ENCODE measurements at regions not wholly inside any gene's neighbourhood (a gene's known extent, or its start where the extent isn't known, plus 50 kb on each side); places are given as distances from the start of the nearest gene placed in this dataset.
"Not testable (repeated sequence)": the region's sequence is repeated elsewhere in the genome, so short reads cannot be mapped to it uniquely, and the experiment has no call there.

DNA sequence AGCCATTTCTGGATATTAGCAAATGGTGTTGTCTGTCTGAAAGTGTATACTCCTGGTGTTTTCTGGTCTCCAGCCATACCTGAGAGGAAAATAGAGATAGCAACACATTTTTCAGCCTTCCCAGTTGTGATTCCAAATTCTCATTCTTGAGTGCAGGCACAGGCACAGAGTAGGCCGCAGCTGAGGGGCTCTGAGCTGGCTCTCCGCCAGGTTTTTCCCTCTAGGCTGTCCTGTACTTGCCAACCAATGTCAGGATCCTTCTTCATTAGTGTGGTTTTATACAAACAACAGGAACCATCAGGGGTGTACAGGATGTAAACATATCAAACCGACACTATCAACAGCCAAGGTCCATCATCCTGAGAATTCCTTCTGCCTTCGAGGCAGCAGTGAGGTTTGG is 1733.6 kb upstream of the CELF4 start:
- no peak for DNase-seq

DNA sequence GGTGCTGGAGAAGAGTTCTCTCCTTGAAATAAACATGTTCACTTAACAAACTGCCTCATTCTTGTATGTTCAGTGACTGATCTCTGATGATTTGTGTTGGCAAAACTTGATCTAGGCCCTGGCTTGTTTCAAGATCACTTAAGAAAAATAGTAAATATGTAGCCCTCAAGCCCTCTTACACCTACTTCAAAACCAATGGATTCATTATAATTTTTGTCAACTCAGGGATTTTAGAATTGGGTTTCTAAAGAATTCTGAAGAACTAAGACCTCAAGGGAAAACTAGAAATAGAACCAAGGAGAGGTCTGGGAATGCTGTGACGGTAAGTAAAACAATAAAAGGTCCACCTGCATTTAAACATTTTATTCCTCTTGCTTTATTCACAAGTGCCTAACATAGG is 1731.6 kb upstream of the CELF4 start:
- no peak for DNase-seq

DNA sequence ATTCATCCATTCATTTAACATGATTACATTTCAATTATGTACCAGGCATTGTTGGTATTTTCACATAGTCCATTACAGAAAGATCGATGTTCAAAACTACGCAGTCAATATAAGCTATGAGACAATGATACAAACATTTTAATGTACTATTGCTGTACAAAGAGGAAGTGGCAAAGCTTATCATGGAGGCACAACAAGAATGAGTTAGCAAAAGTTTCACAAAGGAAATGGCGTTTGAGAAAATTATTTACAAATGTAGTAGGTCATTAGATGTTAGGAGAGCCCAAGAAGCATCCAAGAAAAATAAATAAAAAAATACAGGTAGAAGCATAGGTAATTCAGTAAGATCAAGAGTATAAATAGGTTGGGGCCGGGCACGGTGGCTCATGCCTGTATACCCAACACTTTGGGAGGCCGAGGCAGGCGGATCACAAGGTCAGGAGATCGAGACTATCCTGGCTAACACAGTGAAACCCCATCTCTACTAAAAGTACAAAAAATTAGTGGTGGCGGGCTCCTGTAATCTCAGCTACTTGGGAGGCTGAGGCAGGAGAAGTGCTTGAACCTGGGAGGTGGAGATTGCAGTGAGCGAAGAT is 1730.8 kb upstream of the CELF4 start:
- no peak for DNase-seq

DNA sequence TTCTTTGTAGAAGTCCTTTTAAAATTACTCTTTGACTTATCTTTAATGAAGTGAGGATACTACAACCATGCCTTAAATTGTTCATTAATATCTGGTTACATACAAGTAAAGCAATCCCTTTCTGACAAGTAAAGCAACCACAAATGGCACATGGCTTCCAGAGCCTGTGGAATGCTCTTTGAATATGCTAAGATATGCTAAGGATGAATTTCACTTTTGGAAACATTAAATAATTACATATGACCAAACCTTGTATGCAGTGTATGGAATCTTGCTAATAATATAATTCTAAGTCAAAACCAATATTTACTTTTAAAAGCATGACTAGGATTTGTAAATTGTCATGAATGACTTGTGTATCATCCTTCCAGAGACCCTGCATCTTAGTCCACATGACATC is 1711.2 kb upstream of the CELF4 start:
- DNase-seq: no peak

DNA sequence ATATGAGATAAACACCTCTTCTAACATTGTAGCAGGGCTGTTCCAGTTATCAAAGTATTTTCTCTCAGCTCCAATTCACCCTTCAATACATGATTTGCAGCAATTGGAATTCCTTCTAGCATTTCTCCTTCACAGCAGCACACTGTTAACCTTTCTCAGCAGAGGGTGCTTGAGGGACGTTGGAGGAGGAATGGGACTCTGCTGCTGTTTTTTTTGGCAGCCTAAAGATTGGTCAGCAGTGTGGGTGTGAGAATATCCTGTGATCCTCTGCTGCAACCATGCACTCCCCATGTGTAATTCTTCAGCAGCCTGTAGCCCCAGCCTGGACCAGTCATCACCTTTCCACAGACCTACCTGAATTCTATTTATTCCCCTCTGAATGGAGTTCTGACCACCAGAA is 1708.9 kb upstream of the CELF4 start:
- no peak for DNase-seq

DNA sequence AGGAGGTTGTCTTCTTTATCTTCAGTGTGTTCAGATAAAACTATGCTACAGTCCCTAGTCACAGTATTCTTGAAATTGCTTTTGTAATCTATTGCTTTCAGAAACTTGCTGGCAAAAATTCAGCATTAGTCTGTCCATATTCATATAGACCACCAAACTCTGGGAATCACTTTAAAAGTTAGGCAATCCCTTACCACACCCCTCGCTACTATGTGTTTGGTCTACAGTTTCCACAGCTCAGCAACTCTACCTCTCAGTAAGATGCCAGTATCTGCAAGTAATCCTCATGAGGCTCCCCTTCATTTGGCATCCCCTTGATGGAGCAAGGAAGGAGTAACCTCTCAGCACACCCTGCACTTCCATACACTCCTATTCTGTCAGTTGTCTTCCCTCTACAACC is 1706.6 kb upstream of the CELF4 start:
- no peak for DNase-seq

DNA sequence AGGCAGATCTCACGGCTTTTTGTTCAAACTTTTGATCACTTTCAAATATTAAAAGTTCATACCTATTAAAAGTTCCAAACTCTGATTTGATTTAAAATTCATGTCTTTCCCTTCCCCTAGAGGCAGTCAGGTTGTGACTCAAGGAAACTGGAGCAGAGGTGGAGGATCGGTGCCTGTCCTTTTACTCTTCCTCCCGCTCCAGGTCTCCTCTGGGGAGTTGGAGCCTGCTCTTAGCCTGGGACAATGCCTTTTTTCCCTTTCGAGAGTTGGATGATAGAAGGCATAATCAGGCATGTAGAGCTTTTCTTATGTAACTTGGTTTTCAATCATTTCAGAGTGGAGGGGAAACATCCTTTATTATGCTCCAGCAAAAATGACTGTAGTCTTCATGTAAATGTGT is 1706.1 kb upstream of the CELF4 start:
- DNase-seq: no peak

DNA sequence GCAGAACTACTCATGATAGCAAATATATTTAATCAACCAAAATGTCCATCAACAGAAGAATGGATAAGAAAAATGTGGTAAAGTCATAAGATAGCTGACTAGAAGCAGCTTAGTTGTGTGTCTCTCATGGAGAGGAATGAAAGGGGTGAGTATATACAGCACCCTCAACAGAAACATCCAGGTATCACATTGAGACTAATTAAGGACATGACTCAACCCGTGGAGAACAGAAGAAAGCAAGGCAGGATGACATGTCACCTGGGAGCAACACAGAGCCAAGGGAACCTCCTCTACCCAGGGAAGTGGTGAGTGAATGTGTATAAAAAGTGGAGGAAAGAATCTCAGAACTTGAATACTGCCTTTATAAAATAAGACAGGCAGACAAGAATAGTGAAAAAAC is 1695.0 kb upstream of the CELF4 start:
- no peak for DNase-seq

DNA sequence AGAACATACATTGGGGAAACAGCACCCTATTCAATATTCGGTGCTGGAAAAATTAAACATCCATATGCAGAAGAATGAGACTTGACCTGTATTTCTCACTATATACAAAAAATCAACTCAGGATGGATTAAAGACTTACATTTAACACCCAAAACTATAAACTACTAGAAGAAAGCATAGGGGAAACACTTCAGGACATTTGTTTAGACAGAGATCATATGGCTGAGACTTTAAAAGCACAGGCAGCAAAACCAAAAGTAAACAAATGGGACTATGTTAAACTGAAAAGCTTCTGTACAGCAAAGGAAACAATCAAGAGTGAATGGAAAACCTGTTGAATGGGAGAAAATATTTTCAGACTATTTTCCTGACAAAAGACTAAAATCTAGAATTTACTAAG is 1694.1 kb upstream of the CELF4 start:
- no peak for DNase-seq

DNA sequence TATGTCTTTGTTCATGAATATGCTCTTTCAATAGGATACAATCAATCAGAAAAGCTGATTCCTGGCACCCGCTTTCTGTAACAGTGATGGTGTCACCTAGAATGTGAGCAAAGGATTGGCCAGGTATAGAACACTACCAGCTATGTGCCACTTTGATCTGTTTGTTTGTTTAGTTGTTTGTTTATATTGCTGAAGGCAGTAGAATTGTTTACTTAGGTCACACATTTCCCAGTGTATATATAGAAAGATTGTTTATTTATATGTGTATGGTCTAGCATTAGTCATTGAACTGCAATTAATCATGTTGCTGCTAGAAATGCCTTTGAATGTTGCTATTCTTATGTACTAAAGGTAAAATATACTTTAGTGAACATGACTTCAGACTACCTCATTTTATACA is 1678.6 kb upstream of the CELF4 start:
- DNase-seq: no peak

DNA sequence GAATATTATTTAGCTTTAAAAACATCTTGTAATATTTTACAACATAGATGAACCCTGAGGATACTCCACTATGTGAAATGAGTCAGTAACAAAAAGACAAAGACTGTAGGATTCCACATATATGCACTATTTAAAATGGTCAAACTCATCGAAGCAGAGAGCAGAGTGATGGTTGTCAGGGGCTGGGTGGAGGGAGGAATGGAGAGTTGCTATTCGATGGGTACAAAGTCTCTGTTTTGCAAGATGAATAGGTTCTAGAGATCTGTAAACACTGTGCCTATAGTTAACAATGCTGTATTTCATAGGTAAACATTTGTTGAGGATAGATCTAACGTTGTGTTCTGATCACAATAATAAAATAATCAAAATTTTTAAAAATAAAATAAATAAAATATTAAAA is 1675.9 kb upstream of the CELF4 start:
- DNase-seq: no peak

DNA sequence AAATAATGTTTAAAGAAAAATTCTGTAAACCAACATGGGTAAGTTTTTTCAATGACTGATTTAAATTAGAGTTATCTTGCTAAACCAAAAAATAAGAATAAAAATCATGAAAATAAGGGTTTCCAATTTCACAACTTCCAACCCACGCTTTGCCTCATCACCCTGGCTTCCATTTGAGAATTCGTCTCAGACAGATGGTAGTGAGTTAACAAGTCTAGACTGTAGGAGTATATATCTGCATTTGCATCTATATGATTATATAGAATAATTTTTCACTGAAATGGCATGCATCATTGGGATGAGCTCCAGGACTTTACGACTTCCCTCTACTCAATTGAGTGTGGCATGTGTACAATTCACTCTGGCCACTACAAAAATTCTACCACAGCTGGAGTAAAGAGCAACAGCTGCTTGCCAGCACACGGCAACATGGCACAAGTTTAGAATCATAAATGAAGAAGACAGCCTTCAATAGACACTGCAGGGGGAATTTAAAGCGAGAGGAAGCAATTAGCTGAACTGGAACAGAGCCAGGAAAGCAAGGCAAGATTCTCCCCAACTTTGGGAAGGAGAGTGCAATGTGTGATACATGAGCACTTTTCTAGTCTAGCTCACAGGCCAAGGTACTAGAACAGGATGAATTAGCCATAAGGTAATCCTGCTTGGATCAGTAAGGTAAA is 1673.5 kb upstream of the CELF4 start:
- DNase-seq: no peak

DNA sequence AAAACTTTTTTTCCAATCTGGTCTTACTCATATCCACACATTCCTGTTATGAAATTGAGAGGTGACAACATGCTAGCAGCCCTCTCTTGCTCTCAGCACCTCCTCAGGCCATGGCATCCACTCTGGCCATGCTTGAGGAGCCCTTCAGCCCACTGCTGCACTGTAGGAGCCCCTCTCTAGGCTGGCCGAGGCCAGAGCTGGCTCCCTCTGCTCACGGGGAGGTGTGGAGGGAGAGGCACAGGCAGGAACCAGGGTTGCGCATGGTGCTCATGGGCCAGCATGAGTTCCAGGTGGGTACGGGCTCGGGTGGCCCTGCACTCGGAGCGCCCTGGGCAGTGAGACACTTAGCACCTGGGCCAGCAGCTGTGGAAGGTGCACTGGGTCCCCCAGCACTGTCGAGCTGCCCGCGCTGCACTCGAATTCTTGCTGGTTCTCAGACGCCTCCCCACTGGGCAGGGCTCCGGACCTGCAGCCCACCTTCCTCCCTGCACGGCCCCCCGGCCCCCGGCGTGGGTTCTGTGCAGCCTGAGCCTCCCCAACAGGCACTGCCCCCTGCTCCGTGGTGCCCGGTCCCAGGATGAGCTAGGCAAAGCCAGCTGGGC is 1669.6 kb upstream of the CELF4 start:
- no peak for DNase-seq

DNA sequence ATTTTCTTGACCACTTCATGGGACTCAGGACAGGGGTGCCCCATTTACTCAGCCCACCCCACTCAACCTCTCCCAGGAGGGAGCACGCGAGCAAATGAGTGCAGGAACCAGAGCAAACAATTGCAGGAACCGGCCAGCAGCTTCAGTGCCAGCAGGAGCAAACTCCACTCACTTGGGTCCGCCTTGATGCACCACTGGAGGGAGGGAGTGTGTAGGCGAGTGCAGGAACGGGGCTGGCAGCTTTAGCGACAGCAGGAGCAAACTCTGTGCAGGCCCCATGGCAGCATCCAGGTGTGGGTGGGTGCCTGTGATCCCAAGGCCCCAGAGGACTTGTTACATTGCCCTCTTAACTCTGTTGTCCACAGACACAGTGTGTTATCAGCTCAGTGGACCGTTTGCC is 1667.3 kb upstream of the CELF4 start:
- DNase-seq: no peak

DNA sequence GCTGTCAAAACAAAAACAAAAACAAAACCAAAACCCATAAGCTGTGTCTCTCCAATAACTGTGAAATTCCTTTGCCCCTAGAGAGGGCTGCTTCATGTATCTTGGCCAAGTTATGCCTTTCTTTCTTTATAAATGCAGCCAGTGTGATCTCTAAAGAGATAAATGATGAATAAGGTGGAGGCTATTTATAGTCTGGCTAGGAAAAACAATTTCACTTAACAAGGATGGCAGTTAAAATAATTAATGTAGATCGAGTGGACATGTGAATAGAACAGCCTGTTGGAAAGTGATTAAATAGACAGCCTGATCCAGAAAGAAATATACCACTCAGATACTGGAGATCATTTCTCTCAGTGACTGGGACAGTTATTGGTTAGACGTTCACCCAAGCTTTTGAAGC is 1666.9 kb upstream of the CELF4 start:
- DNase-seq: no peak

DNA sequence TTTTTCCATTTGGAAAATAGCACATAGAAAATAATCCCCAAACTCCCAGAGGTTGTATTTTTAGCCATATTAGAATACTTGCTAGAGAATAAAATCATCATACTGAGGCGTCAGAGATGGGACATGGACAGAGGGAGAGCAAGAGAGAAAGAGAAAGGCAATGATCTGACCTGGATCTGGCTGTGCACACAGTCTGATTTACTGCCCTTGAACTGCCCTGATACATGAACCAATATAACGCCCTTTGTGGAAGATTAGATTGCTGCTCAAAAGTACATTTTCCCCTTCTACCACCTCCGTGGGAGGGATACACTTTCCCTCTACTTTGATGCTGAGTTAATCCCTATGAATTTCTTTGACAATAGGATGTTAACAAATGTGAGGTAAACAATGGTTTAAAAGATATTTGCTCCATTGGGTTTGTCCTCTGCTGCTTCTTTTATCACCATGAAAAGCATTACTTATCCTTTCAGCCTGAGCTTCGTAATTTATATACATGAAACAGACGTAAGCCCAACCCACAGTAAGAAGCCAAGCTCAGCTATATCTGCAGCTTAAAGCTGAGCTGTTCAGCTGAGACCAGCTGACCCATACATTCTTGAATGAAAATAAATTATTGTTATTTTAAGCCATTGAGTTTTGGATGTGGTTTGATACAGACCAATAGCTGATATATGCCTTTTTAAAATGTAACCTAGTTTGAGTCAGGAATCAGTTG is 1664.6 kb upstream of the CELF4 start:
- no peak for DNase-seq

DNA sequence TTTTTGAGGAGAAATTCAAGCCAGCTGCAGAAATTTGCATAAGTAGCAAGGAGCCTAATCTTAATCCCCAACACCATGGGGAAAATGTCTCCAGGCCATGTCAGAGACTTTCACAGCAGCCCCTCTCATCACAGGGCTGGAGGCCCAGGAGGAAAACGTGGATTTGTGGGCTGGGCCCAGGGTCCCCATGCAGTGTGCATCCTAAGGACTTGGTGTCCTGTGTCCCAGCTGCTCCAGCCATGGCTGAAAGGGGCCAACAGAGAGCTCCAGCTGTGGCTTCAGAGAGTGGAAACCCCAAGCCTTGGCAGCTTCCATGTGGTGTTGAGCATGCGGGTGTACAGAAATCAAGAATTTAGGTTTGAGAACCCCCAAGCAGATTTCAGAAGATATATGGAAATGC is 1662.2 kb upstream of the CELF4 start:
- DNase-seq: not testable (repeated sequence)

DNA sequence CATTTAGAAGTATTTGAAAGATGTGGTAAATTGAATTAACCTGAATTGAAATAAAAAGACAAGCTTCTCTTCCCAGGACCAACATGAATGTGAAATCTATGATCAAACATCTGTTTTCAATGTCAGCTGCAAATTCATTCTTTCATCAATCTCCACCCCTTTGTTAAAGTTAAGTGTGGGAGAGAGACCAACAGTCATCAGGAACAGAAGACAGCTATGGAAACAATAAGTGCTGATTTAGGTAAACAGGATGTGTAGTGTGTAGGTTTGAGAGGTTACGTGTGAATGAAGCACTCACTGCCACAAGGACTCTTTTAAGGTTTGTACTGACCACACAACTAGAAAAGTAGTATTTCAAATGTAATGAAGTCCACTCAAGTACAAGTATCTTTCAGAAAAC is 1659.8 kb upstream of the CELF4 start:
- DNase-seq: no peak

DNA sequence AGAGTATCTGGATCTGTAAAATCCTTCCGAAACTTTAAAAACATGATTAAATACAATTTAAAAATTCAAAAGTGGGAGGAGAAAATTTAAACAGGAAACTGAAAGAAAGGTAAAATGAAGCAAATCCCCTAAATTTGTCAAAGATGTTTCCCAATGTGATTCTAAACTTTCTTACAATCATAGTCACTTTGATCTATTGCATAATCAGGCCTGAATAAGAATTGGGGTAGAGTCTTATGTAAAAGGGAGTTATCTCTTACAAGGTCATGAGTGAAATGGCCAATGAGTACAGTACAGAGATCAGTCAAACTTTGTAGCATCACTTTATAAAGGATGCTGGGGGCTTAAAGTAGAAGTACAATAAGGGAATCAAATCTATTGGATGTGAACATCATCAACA is 1657.7 kb upstream of the CELF4 start:
- DNase-seq: no peak

DNA sequence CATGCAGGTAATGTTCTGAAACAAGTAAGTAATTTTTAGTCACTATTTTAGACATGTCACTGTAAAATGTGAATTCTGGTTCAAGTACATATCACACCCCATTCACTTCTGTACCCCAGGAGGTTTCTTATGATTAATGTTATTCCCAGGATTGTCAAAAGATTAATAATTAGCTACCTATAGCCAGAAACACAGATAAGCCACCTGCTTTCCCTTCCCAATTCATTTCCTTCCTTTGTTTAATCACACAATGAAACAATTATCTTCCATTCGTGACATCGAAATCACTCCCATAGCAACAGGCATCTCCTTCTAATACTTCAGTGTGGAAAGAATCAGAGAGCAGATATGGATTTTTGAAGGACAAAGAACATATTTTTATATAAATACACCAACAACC is 1650.3 kb upstream of the CELF4 start:
- no peak for DNase-seq

DNA sequence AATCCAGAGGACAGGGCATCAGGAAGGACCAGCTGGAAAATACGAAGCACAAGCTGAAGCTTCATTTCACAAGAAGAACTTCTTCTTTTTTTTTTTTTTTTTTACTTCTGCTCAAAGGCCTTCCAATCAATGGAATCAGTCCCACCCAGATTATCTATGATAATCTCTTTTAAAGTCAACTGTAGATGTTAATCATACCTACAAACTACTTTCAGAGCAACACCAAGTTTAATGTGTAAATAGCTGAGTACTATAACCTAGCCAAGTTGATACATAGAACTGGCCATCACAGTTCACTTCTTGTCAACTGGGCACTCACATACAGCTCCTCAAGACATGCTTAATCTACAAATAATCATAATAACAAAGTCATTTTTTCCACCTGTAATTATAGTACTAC is 1645.9 kb upstream of the CELF4 start:
- DNase-seq: no peak

DNA sequence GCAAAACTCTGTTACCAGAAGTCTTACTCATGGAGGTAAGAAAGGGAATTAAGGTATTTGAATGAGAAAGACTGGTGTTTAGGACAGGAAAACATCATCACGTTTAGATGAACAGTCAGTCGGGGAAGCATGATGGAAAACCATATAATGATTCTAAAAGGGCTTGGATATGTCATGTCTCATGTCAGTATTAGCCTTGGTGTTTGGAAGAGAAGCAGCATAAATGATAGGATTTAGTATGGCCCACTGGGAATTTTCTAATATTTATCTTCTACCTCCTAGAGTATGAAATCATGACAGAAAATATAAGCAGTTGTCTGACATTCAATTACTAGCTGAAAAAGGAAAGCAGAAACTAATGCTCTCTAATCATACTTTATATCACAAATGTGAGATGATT is 1643.6 kb upstream of the CELF4 start:
- no peak for DNase-seq

DNA sequence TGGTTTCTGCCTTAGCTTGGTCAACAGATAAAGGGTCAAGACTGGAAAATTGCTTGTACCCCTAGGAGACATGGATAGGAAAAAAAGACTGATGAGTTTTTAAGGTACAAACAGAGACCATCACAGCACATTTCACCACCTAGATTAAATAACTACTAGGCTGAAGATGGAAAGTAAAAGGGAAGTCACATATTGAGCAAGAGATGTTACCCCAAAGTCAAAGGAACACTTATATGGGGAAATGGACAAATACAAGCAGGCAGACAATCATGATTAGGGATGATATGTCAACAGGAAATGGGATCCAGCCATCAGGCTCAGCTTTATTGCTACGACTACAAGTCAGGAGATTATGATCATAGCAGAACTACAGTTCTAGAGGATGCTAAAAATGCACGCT is 1643.1 kb upstream of the CELF4 start:
- DNase-seq: no peak

DNA sequence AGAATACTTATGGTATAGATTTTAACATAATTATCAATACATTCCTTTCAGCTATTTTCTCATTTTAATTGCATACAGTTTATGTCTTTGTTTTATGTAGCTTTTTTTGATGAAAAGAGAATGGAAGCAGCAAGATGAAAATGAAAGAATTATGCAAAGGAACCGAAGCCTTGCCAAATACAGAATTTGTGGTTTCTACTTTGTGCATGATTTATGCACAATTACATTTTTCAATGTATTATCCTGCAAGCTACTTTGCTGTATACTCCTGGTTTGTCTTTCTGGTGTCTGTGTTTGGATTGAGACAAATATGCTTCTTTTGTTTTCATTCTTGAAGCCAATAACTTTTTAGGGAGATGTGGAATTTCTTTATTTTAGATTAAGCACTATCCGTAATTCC is 1642.6 kb upstream of the CELF4 start:
- DNase-seq: no peak
